IPS-20b (cell line): ENCODE measurements at regions not wholly inside any gene's neighbourhood (a gene's known extent, or its start where the extent isn't known, plus 50 kb on each side); places are given as distances from the start of the nearest gene placed in this dataset.

Source experiments
- H3K27ac ChIP-seq: one replicate; pipeline ENCODE4 v1.5.1; 2013; ENCODE audit warnings: low read length
- H3K27me3 ChIP-seq: 2 replicates; pipeline ENCODE4 v1.6.1; 2013; ENCODE audit warnings: mild to moderate bottlenecking, low read length, inconsistent platforms; ENCODE audit not compliant: insufficient read depth
- H3K36me3 ChIP-seq: 2 replicates; pipeline ENCODE4 v1.6.1; 2013; ENCODE audit warnings: low read depth, mild to moderate bottlenecking, inconsistent platforms, low read length, moderate library complexity; ENCODE audit not compliant: insufficient read depth
- H3K4me1 ChIP-seq: 2 replicates; pipeline ENCODE4 v1.6.1; 2013; ENCODE audit warnings: mild to moderate bottlenecking, control low read depth, inconsistent platforms, low read length, moderate library complexity; ENCODE audit not compliant: insufficient read depth
- H3K4me3 ChIP-seq: 2 replicates; pipeline ENCODE4 v1.5.1; 2013; ENCODE audit warnings: mild to moderate bottlenecking, low read length, inconsistent platforms
- H3K9ac ChIP-seq: 2 replicates; pipeline ENCODE4 v1.6.1; 2013; ENCODE audit warnings: low read depth, mild to moderate bottlenecking, inconsistent platforms, low read length, moderate library complexity
- H3K9me3 ChIP-seq: 2 replicates; pipeline ENCODE4 v1.6.1; 2013; ENCODE audit warnings: mild to moderate bottlenecking, low read depth, low read length, inconsistent platforms; ENCODE audit not compliant: insufficient read depth

DNA sequence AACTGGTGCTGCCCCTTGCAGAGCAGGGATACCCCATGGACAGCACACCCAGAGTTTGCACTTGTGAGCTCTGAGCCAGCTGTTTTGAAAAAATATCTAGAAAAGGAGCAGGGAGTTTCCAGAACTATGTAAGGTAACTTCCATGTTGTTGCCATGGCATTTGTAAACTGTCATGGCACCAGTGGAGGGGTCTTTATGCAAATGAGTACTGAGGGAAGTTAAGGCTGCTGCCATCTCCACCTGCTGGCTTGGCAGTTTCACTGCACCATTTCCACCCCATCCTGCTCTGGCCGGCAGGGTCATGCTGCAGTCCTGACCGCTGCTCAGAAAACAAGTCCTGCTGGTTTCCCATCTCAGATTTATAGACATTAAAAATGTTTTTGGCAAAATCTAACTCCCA is 52.3 kb upstream of the SNTG2 start:
- no peaks in the 10 kb centered on the region for H3K36me3 ChIP-seq
- H3K4me1 ChIP-seq = peaks cover 11% of the 10 kb centered on the region; the same call in 1 of the 2 replicates
- no peak overlapping the region for H3K9ac ChIP-seq
- H3K27me3 ChIP-seq = no peaks in the 10 kb centered on the region
- no peak overlapping the region for H3K4me3 ChIP-seq
- no peak overlapping the region for H3K27ac ChIP-seq
- H3K9me3 ChIP-seq = peaks cover 18% of the 10 kb centered on the region

DNA sequence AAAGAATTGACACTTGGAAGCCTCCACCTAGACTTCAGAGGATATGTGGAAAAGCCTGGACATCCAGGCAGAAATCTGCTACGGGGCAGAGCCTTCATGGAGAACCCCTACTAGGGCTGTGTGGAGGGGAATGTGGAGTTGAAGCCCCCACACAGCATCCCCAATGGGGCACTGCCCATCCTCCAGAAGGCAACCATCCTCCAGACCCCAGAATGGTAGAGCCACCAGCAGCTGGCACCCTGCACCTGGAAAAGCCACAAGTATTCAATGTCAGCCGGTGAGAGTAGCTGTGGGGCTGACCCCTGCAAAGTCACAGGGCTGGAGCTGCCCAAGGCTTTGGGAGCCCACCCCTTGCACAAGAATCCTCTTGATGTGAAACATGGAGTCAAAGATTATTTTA is 53.6 kb upstream of the SNTG2 start:
- Histone ChIP-seq H3K9ac (no peak overlapping the region), H3K9me3 (peaks cover 18% of the 10 kb centered on the region), H3K4me3 (no peak overlapping the region), H3K27ac (no peak overlapping the region), H3K36me3 (no peaks in the 10 kb centered on the region), H3K4me1 (peaks cover 9% of the 10 kb centered on the region; the same call in 1 of the 2 replicates), H3K27me3 (no peaks in the 10 kb centered on the region)

- peaks cover 15% of the 10 kb centered on the region; the same call in 1 of the 2 replicates for H3K4me1 ChIP-seq
- no peak overlapping the region for H3K9ac ChIP-seq
- H3K4me3 ChIP-seq = no peak overlapping the region
- no peaks in the 10 kb centered on the region for H3K36me3 ChIP-seq
- H3K9me3 ChIP-seq = peaks cover 15% of the 10 kb centered on the region
- no peaks in the 10 kb centered on the region for H3K27me3 ChIP-seq
- H3K27ac ChIP-seq = no peak overlapping the region
These were observed 57.3 kb upstream of the SNTG2 start for GRCh38 chr2:893311-893710.

DNA sequence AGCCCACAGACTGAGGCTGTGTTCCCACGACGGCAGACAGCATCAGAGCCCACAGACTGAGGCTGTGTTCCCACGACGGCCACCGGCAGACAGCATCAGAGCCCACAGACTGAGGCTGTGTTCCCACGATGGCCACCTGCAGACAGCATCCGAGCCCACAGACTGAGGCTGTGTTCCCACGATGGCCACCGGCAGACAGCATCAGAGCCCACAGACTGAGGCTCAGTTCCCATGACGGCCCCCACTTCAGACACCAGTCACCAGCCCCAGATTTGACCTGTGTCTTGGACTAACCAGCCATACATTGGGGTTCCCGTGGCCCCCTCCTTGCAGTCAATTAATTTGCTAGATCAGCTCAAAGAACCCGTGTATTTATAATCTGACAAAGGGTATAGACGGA is 57.8 kb upstream of the SNTG2 start:
- peaks cover 15% of the 10 kb centered on the region for H3K9me3 ChIP-seq
- 0 out of 2 replicates have a peak, but pooled peaks cover 4% of the 10 kb centered on the region for H3K27me3 ChIP-seq
- no peak overlapping the region for H3K9ac ChIP-seq
- H3K27ac ChIP-seq = no peak overlapping the region
- H3K4me3 ChIP-seq = no peak overlapping the region
- no peaks in the 10 kb centered on the region for H3K36me3 ChIP-seq
- peaks cover 19% of the 10 kb centered on the region; the same call in 1 of the 2 replicates for H3K4me1 ChIP-seq

DNA sequence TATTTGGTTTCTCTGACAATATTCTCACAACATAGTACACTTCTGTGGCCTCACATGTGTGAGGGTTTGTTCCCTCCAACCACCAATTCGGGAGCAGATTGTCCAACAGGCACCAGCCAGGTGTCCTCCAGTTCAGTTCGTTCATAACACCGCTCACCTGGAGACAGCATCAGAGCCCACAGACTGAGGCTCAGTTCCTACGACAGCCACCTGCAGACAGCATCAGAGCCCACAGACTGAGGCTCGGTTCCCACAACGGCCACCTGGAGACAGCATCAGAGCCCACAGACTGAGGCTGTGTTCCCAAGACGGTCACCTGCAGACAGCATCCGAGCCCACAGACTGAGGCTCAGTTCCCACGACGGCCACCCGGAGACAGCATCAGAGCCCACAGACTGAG is 58.2 kb upstream of the SNTG2 start:
- Histone ChIP-seq H3K36me3 (no peaks in the 10 kb centered on the region), H3K4me1 (peaks cover 23% of the 10 kb centered on the region; the same call in 1 of the 2 replicates), H3K9me3 (peaks cover 15% of the 10 kb centered on the region), H3K27ac (no peak overlapping the region), H3K4me3 (no peak overlapping the region), H3K27me3 (0 out of 2 replicates have a peak, but pooled peaks cover 5% of the 10 kb centered on the region), H3K9ac (no peak overlapping the region)

DNA sequence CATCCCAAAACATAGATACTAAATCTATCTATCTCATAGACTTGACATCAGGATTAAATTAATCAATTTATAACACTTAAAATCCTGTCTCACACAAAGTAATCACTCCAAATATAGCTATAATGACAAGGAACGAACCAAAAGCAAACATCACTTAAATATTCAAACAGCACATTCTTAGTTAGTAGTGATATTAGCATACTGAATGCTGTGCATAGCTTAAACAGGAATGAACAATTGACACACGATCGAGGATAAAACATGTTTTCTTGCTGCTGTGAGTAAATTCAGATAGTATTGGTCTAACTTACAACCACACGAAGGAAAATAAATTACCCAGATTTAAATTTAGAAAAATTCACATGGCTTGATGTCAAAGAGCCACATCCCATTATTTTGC is 58.9 kb upstream of the SNTG2 start:
- no peak overlapping the region for H3K4me3 ChIP-seq
- peaks cover 23% of the 10 kb centered on the region; the same call in 1 of the 2 replicates for H3K4me1 ChIP-seq
- H3K36me3 ChIP-seq = no peaks in the 10 kb centered on the region
- H3K9me3 ChIP-seq = peaks cover 8% of the 10 kb centered on the region
- no peak overlapping the region for H3K9ac ChIP-seq
- H3K27me3 ChIP-seq = 0 out of 2 replicates have a peak, but pooled peaks cover 5% of the 10 kb centered on the region
- H3K27ac ChIP-seq = no peak overlapping the region

GRCh38 chr2:890791-891190 is 59.9 kb upstream of the SNTG2 start:
- H3K27ac ChIP-seq = no peak overlapping the region
- peaks cover 2% of the 10 kb centered on the region; the same call in 1 of the 2 replicates for H3K9me3 ChIP-seq
- peaks cover 23% of the 10 kb centered on the region; the same call in 1 of the 2 replicates for H3K4me1 ChIP-seq
- no peak overlapping the region for H3K4me3 ChIP-seq
- H3K36me3 ChIP-seq = no peaks in the 10 kb centered on the region
- H3K27me3 ChIP-seq = peaks cover 5% of the 10 kb centered on the region; the same call in 1 of the 2 replicates
- H3K9ac ChIP-seq = no peak overlapping the region

GRCh38 chr2:890214-890613 is 60.4 kb upstream of the SNTG2 start:
- H3K9ac ChIP-seq = no peak overlapping the region
- no peaks in the 10 kb centered on the region for H3K9me3 ChIP-seq
- H3K27me3 ChIP-seq = peaks cover 7% of the 10 kb centered on the region; the same call in 1 of the 2 replicates
- H3K4me3 ChIP-seq = no peak overlapping the region
- H3K27ac ChIP-seq = no peak overlapping the region
- no peaks in the 10 kb centered on the region for H3K36me3 ChIP-seq
- peaks cover 23% of the 10 kb centered on the region; the same call in 1 of the 2 replicates for H3K4me1 ChIP-seq

GRCh38 chr2:888906-889566 is 61.6 kb upstream of the SNTG2 start:
- Histone ChIP-seq H3K4me3 (no peak overlapping the region), H3K27me3 (peaks cover 18% of the 10 kb centered on the region), H3K27ac (no peak overlapping the region), H3K4me1 (peaks cover 23% of the 10 kb centered on the region; the same call in 1 of the 2 replicates), H3K9me3 (no peaks in the 10 kb centered on the region), H3K9ac (no peak overlapping the region), H3K36me3 (no peaks in the 10 kb centered on the region)

DNA sequence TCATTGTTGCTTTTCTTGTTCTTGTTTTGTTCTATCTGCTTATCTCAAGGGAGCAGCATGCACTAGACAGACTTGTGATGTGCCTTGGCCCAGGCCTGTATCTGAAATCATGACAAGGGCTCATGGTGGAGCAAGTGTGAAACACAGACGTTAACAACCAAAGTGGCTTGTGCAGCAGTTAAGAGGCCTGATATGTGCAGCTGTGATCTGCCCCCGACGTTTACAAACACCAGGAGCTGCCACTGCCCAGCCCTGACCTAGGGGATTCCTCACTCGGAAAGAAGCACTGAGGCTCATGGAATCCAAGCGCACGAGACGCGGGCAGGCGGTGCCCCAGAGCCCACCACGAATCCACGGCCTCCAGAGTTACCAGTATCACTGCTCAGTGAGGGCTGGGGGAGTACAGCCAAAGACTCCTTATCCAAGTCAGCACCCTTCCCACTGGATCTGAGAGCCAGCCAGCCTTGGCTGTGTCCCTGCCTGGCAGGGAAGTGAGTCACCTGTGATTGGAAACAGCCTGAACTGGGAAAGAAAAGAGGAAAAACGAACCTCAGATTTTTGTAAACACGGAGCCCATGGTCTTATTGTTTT is 62.3 kb upstream of the SNTG2 start:
- H3K9ac ChIP-seq = no peak overlapping the region
- H3K36me3 ChIP-seq = no peaks in the 10 kb centered on the region
- peaks cover 17% of the 10 kb centered on the region; the same call in 1 of the 2 replicates for H3K4me1 ChIP-seq
- H3K9me3 ChIP-seq = no peaks in the 10 kb centered on the region
- H3K27ac ChIP-seq = no peak overlapping the region
- no peak overlapping the region for H3K4me3 ChIP-seq
- H3K27me3 ChIP-seq = peaks cover 25% of the 10 kb centered on the region

GRCh38 chr2:887639-888038 is 63.0 kb upstream of the SNTG2 start:
- no peaks in the 10 kb centered on the region for H3K36me3 ChIP-seq
- H3K9ac ChIP-seq = no peak overlapping the region
- peaks cover 32% of the 10 kb centered on the region for H3K27me3 ChIP-seq
- peaks cover 14% of the 10 kb centered on the region; the same call in 1 of the 2 replicates for H3K4me1 ChIP-seq
- H3K27ac ChIP-seq = no peak overlapping the region
- no peaks in the 10 kb centered on the region for H3K9me3 ChIP-seq
- no peak overlapping the region for H3K4me3 ChIP-seq
